ENCODE measurements at regions not wholly inside any gene's neighbourhood (a gene's known extent, or its start where the extent isn't known, plus 50 kb on each side); places are given as distances from the start of the nearest gene placed in this dataset.
"Not testable (repeated sequence)": the region's sequence is repeated elsewhere in the genome, so short reads cannot be mapped to it uniquely, and the experiment has no call there.

- no peak for DNase-seq
These were observed 219.4 kb downstream of the MREG start for GRCh38 chr2:215793747-215794595.

DNA sequence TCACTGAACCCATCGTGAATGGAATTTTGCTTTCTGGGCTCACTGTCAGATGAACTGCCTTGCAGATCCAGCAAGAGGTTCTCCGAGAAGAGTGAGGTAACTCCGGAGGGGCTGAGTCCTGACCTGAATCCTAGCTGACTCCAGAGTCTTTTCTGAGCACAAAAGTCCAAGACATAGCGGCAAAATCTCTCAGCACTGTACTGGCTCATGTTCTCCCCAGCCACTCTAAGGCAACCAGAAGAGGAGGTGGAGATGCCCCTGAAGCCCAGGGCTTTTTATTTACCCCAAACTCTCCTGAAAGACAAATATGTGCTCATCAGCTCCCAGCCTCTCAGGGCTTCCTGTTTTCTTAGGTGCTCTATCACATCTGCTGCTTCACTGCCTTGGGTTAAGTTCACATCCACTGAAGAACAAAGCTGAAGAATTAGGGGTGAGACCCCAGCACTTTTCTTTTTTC, 221.8 kb downstream of the MREG start:
- peak; percentile 78 for DNase-seq

DNA sequence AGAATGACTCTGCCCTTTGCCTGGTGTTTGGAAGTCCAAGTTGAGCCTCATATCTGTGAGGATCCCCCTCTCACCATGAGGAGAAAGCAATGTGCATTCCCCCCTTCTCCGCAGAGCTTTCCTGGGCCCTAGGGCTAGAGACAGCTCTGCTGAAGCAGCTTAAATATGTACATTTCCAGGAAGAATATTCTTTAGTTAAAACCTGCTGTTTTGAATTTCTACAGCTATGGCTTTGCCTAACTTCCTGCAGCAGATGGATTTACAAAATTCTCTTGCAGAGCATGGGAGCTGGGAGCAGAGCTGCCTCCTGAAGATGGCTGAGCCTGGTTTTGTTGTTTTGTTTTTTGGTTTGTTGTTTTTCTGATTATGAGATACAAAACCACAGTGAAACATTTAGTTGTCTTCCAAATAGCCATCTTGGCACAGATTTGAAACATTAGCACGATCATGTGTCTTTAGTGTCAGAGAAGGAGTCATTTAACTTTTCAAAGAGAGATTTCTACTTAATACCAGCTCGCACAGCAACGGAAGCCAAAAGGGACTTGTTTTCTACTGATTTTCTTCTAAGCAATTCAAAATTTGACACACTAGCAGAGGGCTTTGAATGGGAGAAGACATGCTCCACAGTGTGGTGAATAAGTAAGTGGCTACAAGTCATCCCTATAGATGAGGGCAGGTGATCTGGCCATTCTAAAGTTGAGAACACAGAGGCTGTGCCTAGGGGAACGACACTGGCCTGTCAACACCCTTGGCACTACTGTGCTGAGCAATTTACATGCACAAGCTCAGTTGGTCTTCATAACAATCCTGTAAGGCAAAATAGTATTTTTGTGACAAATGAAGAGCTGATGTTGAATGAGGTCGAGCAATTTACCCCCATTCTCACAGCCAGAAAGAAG, 222.6 kb downstream of the MREG start:
- no peak for DNase-seq

DNA sequence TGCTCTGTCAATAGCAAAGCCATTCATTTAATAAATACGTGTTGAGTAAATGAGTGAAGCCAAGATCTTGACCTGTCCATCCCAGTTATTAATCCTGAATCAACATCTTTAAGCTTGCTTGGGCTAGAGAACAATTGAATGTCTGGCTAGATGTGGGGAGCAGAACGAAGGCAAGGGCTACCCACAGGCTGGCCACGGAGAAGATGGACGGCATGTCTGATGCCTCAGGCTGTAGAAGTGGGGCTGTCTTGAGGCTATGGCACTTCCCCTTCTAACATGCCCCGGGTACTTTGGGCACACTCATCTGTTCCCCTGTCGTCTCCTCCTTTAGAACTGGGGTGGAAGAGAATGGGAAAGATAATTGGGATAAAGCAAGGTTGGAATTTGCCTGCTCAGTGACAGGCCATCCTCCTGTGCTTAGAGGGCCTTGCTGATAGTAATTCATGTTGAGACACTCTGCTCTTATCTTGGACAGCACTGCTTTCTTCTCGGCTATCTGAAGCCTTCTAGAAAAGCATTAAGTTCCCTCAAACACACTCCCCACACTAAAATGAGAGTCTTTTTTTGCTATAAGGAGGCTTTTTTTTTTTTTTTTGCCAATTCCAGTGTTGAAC, 225.7 kb downstream of the MREG start:
- DNase-seq, result no peak

DNA sequence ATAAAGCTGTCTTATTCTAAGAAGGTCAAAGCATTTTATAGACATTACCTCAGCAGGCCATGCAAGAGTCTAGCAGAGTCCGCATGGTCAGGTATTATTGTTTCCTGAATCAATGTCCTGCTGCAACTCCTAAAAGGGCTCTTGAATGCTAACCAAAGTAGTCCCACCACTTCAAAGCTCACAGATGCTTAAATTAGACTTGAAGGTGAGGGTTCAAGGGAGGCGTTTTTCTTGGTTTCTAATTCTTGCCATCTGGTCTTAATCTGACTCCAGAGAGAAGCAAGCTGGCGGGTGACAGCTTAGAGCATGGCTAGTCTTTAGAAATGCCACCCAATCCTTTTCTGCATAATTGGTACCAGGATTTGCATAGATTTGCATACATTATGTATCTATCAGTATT, 226.3 kb downstream of the MREG start:
- no peak for DNase-seq

- peak; percentile 22 for DNase-seq
These were observed 229.0 kb downstream of the MREG start for GRCh38 chr2:215784371-215784783.

- not testable (repeated sequence) for DNase-seq
These were observed 229.7 kb downstream of the MREG start for GRCh38 chr2:215783640-215784039.

DNA sequence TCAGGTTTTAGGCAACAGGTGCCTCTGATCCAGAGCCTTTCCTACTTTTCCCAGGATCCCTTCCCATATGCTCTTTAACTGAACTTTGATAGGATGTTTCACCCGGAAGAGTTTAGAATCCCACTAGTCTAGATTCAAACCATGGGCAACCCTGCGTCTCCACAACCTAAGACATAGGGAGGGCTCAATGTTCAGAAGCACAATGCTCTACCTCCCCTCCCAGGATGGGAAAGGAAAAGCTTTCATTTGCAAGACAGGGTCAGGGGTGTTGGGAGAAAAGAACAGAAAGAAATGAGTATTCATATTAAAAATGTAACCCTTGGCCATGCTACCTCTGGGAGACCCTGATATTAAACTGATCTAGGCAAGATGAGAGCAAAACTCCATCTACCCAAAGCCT, 230.4 kb downstream of the MREG start:
- no peak for DNase-seq

- DNase-seq, result no peak
These were observed 231.1 kb downstream of the MREG start for GRCh38 chr2:215782295-215782694.

DNA sequence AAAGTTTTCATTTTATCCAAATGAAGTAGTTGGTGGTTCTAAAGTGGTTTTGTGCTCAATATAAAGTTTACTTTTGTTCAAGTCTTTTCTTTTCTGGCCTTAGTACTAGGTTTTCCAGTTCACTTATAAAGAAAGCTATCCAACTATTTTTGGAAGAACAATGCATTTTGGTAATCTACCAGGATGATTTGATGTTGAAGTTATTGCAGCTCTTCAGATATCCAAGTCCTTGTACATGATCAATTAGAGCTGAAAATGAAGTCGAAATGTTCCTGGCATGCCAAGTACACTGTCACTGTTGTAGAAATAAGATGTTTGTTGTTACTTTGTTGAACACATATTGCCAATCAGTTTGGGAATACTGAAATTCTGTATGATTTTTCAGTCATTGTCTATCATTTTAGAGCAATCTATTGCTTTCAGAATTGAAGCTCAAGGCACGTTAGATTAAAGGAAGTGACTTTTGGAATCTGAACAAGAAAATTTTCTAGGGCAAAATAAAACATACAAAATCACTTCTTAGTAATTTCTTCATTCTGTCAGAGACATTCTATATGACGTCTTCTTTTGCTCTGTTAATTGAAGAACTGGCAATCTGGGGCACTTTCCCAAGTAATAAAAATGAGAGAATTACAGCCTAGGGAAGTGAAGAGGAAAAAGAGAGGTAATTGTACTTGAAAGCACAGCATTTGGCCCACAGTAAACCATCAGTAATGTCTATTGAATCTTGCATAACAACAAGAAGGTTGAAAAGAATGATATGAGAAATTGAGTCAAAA, 232.3 kb downstream of the MREG start:
- no peak for DNase-seq

DNA sequence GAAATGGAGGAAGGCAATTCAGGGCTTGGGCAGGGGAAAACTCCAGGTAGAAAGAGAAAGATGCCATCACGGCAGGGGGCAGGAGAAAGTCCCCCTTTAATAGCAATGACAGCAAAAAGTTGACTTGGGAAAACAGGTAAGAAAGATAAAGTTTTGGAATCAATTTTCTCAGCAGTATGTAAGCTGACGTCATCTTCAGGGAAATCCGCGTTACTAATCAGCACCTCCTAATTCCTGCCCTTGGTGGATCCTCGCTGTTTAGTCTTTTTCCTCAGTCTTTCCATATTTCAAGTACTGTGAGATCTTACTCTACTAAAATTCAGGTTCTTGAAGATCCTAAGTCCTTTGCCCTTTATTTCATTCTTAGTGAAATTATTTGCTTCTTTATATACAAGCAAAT, 233.0 kb downstream of the MREG start:
- DNase-seq, result no peak

DNA sequence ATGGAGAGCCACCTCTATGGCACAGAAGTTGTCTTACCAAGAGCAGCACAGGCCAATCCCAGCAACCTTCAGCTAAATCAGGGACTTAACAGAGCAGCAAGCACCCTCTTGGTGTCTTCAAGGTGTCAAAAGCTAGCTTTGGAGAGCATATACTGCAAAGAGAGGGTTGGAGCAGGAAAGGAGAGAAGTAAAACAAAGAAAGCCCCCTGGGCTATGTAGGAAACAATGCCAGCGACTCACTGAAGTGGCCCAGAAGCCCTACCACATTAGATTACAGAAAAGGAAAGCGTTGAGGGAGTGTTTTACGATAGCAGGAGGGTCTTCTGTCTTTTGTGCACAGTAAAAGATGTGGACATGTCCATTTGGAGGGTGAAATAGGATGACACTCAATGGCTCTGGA, 233.4 kb downstream of the MREG start:
- DNase-seq, result no peak

DNA sequence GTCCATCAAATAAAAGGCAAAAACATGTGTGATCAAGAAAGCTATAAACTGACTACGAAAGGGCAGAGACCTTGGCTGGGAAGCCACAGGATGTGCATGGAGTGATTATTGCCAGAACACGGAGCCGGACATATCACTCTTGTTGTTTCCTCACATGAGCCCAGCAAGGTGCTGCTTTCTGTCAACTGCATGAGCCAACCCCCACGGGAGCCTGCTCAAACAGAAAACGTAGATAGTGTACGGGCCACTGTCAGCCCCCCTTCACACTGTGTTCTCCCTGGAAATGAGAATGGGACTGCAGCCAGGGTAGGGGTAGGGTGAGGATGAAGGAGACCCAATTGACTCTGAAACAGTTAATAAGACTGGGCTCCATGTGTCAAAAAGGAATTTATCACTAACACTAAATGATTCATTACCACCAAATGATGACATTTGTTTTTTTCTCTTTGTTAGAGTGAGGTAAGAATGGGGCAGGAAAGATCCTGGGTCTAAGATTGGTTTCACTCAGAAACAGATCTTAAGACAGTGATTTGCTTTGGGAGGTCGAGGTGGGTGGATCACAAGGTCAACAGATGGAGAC, 235.8 kb downstream of the MREG start:
- DNase-seq, result no peak

- DNase-seq, result no peak
These were observed 238.2 kb downstream of the MREG start for GRCh38 chr2:215775106-215775505.

GRCh38 chr2:215773728-215774127, 239.6 kb downstream of the MREG start:
- no peak for DNase-seq

DNA sequence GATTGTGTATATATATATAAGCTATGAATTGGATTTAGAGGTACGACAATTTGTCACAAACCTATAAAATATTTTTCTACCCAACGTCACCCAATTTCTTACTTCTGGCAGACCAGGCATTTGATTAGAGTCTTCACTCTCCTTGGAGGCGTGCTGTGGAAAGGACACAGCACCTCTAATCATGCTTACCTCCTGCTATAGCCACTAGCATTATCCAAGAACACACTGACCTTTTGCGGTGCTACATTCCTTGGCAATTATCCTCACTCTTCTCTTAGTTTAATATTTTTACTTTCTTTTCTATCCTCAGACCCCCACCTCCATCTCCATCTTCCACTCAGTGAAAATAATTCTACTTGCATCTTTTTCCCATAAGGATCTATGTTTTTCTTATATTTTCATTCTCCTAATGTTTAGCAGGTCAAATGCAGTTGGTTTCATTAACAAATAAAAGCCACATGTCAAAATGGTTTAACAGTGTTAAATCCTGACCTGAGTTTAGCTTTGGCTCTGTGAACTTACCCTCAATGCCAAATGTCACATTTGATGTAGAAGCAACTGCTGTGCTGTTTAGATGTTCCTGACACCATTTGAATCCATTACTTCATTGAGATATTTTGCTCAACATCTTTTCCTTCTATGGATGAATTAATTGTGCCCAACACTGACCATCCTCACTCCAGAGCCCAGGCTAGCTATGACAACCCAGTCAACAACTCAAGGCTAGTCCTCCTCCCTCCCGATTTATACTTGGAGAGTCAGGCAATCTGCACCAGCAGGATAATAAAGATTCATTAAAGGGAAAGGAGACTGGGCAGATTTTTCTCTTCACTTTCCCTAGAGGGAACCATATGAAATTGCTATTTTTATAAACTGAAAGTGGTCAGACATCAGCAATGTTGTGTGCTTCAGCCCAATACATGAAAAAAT, 240.5 kb downstream of the MREG start:
- DNase-seq, result no peak

DNA sequence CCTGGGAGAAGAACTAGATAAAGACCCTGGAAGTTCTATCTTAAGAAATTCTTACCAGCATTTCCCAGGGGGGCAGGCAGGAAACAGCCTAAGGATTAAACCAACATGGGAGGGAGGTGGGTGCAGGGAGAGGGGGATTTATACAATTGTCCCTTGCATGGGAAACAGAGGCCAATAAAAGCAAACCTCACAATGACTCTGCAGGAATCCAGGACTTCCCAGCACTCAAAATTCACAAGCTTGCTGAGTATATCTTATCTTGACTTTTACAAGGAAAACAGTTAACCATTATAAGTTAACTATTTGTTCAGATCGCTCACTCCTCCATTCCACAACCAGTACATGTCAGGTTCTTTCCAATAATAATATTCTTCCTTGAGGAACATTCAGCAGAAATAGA, 241.3 kb downstream of the MREG start:
- DNase-seq, result no peak

DNA sequence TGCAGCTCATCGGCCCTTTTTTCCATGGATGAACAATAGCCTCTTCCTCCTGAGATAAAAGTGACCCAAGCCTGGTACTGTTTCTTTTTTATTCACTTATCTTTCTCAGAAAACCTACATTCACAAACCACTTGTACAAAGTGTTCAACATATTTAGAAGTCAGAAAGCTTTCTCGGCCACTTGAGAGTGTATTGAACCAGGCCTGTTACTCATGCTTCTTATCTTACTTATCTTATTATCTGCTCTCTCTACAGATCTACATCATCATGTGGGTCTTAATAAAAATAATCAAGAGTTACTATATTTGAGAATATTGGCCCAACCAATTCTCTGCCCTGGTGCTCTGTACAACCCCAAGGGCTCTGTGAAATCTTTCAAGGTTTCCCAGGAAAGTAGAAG, 242.1 kb downstream of the MREG start:
- DNase-seq, result no peak

DNA sequence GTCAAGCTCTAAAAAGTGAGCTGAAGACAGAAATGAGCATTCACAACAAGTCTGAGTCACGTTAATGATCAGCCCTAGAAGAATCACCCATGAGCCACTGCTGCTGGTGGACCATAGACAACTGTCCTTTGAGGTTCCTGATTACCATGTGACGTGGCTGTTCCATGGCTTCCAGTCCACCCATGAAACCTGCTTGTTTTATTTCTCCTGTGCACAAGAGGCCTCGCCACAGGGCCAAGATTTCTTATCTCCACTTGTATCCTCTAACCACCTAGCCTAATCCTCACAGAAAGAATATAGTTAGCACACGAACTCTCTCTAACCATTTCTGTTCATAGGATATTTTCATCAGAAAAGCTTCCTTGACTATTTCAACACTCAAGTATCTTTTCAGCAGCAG, 242.7 kb downstream of the MREG start:
- peak; percentile 31 for DNase-seq

DNA sequence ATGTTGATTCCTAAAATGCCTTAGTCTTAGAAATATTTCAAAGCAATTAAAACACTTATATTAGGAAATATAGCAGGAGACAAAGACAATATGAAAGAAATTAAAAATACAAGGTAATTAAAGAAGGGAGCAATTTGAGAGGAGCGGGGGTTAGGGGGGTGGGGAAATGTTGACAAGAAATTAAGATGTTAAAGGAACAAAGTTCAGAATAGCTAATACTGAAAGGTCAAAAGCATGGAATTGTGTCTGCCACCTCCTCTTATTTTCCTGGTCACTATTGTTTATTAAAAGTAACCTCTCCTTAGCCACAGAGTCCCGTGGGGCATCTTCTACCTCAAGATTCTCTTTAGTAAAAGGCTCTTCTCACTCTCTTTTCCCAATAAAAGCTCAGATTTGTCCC, 244.1 kb downstream of the MREG start:
- DNase-seq, result no peak

DNA sequence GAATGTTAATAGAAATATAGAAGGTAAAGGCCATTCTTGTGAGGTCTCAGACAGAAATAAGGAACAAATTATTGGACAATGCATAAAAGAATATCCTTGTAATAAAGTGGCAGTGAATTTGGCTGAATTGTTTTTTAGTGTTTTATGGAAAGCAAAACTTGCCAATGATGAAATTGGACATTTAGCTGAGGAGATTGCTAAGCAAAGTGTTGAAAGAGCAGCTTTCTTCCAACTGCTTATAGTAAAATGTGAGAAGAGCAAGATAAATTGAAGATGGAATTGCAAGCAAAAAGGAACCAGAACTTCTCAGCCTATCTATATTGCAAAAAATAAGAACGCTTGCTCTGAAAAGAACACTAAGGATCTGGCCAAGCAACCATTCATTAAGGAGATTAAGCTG, 245.7 kb downstream of the MREG start:
- no peak for DNase-seq

Measured in NCI-H510A treated with DMSO at 0.1 percent for 48 hours (cell line).